OCI-LY3 (cell line): ENCODE measurements at regions not wholly inside any gene's neighbourhood (a gene's known extent, or its start where the extent isn't known, plus 50 kb on each side); places are given as distances from the start of the nearest gene placed in this dataset.
A peak's percentile ranks its signal among the peaks of the same experiment; 100 is the strongest.

Experiments used
- H2AFZ ChIP-seq: fragments of 200-600, 300-600 bp; shearing (Covaris generic); 2 replicates; pipeline ENCODE4 v1.6.0; 2014; ENCODE audit warnings: antibody characterized with exemption, low read depth, low read length
- H3K27ac ChIP-seq: fragments of 200-600, 300-600 bp; sonication (generic); 2 replicates; pipeline ENCODE4 v1.5.1; 2014; ENCODE audit warnings: mild to moderate bottlenecking, low read length, moderate library complexity, mixed read lengths
- H3K27me3 ChIP-seq: fragments of 200-600, 300-600 bp; sonication (generic); 2 replicates; pipeline ENCODE4 v1.6.1; 2014; ENCODE audit warnings: low read depth, low read length, mixed read lengths
- H3K36me3 ChIP-seq: fragments of 200-600, 300-600 bp; sonication (generic); replicated peaks from 2 replicates; pipeline ENCODE3; 2014; ENCODE audit warnings: low read depth, low read length, mixed read lengths
- H3K4me1 ChIP-seq: fragments of 300-600, 200-600 bp; sonication (generic); 2 replicates; pipeline ENCODE4 v1.6.1; 2014; ENCODE audit warnings: low read length, mixed read lengths
- H3K4me2 ChIP-seq: fragments of 200-600, 300-600 bp; sonication (generic); 2 replicates; pipeline ENCODE4 v1.6.1; 2014; ENCODE audit warnings: low read length, mixed read lengths
- H3K4me3 ChIP-seq: fragments of 300-600, 200-600 bp; sonication (generic); 2 replicates; pipeline ENCODE4 v1.5.1; 2014; ENCODE audit warnings: antibody characterized with exemption, mild to moderate bottlenecking, low read length, moderate library complexity
- H3K79me2 ChIP-seq: fragments of 300-600, 200-600 bp; shearing (Covaris generic); 2 replicates; pipeline ENCODE4 v1.6.1; 2014; ENCODE audit warnings: mild to moderate bottlenecking, low read length, mixed read lengths
- H3K9ac ChIP-seq: fragments of 300-600, 200-600 bp; shearing (Covaris generic); 2 replicates; pipeline ENCODE4 v1.6.0; 2014; ENCODE audit warnings: mild to moderate bottlenecking, low read length, moderate library complexity
- H3K9me3 ChIP-seq: fragments of 200-600, 300-600 bp; shearing (Covaris generic); 2 replicates; pipeline ENCODE4 v1.6.1; 2014; ENCODE audit warnings: low read length, mixed read lengths; ENCODE audit not compliant: insufficient read depth
- H4K20me1 ChIP-seq: fragments of 200-600, 300-600 bp; sonication (generic); 2 replicates; pipeline ENCODE4 v1.6.1; 2016; ENCODE audit warnings: low read length, mixed read lengths; ENCODE audit not compliant: insufficient read depth
- CTCF ChIP-seq: fragments of 200-600, 300-600 bp; sonication (generic); IDR thresholded peaks from 2 replicates; pipeline ENCODE4 v1.5.1; 2014; ENCODE audit warnings: antibody characterized with exemption, low read length, low read depth
- EZH2phosphoT487 ChIP-seq: fragments of 200-600 bp; shearing (Covaris generic); IDR thresholded peaks from 2 replicates; pipeline ENCODE4 v1.6.1; 2018; ENCODE audit warnings: antibody characterized with exemption, mixed run types, low read depth

GRCh38 chr6:10259671-10260070 is 155.2 kb downstream of the TFAP2A start:
- Histone ChIP-seq H3K36me3 (no peaks in the 10 kb centered on the region), H3K4me2 (no peak overlapping the region)
- TF ChIP-seq CTCF (no peak), EZH2phosphoT487 (no peak)

GRCh38 chr6:10258341-10258740 is 156.5 kb downstream of the TFAP2A start:
- Histone ChIP-seq H4K20me1 (no peaks in the 10 kb centered on the region), H3K9ac (no peak overlapping the region), H3K36me3 (no peaks in the 10 kb centered on the region), H3K27me3 (no peaks in the 10 kb centered on the region), H3K4me2 (no peak overlapping the region), H3K79me2 (no peaks in the 10 kb centered on the region), H3K4me1 (no peaks in the 10 kb centered on the region), H2AFZ (no peak overlapping the region), H3K4me3 (no peak overlapping the region), H3K9me3 (no peaks in the 10 kb centered on the region), H3K27ac (no peak overlapping the region)
- TF ChIP-seq CTCF: no peak
- TF ChIP-seq EZH2phosphoT487: no peak

More at GRCh38 chr6:10259671-10260070, 155.2 kb downstream of the TFAP2A start:
- H2AFZ ChIP-seq: no peak overlapping the region
- H3K4me1 ChIP-seq: no peaks in the 10 kb centered on the region
- H4K20me1 ChIP-seq: no peaks in the 10 kb centered on the region
- H3K27ac ChIP-seq: no peak overlapping the region
- H3K27me3 ChIP-seq: no peaks in the 10 kb centered on the region
- H3K79me2 ChIP-seq: no peaks in the 10 kb centered on the region
- H3K4me3 ChIP-seq: no peak overlapping the region
- H3K9me3 ChIP-seq: no peaks in the 10 kb centered on the region
- no peak overlapping the region for H3K9ac ChIP-seq

GRCh38 chr6:10256113-10256690 is 158.7 kb downstream of the TFAP2A start:
- no peaks in the 10 kb centered on the region for H3K36me3 ChIP-seq
- no peak overlapping the region for H3K4me2 ChIP-seq
- H3K27ac ChIP-seq: no peak overlapping the region
- no peaks in the 10 kb centered on the region for H3K9me3 ChIP-seq
- H3K79me2 ChIP-seq: no peaks in the 10 kb centered on the region
- H3K9ac ChIP-seq: no peak overlapping the region
- no peaks in the 10 kb centered on the region for H4K20me1 ChIP-seq
- H3K4me3 ChIP-seq: no peak overlapping the region
- TF ChIP-seq EZH2phosphoT487 (no peak), CTCF (peak; percentile 35; the same call in 1 of the 2 replicates)
- no peak overlapping the region for H2AFZ ChIP-seq
- no peaks in the 10 kb centered on the region for H3K27me3 ChIP-seq
- H3K4me1 ChIP-seq: no peaks in the 10 kb centered on the region

GRCh38 chr6:10250655-10251220 is 164.1 kb downstream of the TFAP2A start:
- Histone ChIP-seq H3K79me2 (no peaks in the 10 kb centered on the region), H3K9ac (no peak overlapping the region), H3K36me3 (no peaks in the 10 kb centered on the region), H3K9me3 (no peaks in the 10 kb centered on the region), H3K4me1 (no peaks in the 10 kb centered on the region), H3K27ac (no peak overlapping the region), H3K27me3 (no peaks in the 10 kb centered on the region), H3K4me3 (no peak overlapping the region), H3K4me2 (no peak overlapping the region), H2AFZ (no peak overlapping the region), H4K20me1 (no peaks in the 10 kb centered on the region)
- no peak for TF ChIP-seq EZH2phosphoT487
- TF ChIP-seq CTCF: no peak
